PFSK-1 (cell line): ENCODE measurements at regions not wholly inside any gene's neighbourhood (a gene's known extent, or its start where the extent isn't known, plus 50 kb on each side); places are given as distances from the start of the nearest gene placed in this dataset.

Experiments
- POLR2AphosphoS5 ChIP-seq: IDR thresholded peaks from 2 replicates; pipeline ENCODE4 v1.6.1; 2012; ENCODE audit warnings: low read depth, mild to moderate bottlenecking, control low read depth, low read length, moderate library complexity
- TAF1 ChIP-seq: IDR thresholded peaks from 2 replicates; pipeline ENCODE4 v1.6.1; 2012; ENCODE audit warnings: low read length, control low read depth, borderline replicate concordance; ENCODE audit not compliant: insufficient read depth
- TF ChIP-seq, protein P1 (sequence below), 2 experiments: IDR thresholded peaks; 2 replicates each; pipeline versions ENCODE4 v1.6.1 to v1.8.0; 2011 to 2012; ENCODE audit warnings: low read depth in 2 of 2, low read length in 2 of 2, control low read depth in 1 of 2, inconsistent platforms in 1 of 2, mild to moderate bottlenecking in 1 of 2, moderate library complexity in 1 of 2; ENCODE audit not compliant: insufficient read depth in 1 of 2

DNA sequence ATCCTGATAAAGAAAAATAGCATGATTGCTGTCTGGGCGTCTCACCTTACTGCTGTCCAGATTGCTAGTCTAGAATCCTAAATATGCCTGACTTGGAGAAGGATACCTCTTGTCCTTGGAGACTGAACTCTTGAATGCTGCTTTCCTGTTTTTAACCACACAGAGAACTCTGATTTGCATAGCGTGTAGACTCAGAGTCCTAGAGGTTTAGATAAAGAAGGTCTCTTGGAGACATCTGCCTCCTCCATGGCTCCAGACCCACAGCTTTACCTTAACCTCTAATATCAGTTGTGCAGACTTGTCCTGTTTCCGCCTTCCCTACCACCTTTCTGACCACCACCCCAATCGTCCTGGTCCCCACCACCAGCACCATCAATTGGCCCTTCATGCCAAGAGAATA, 292.6 kb upstream of the CYRIA start:
- TF ChIP-seq POLR2AphosphoS5: no peak
- no peak for TF ChIP-seq TAF1
- TF ChIP-seq, protein P1, sequence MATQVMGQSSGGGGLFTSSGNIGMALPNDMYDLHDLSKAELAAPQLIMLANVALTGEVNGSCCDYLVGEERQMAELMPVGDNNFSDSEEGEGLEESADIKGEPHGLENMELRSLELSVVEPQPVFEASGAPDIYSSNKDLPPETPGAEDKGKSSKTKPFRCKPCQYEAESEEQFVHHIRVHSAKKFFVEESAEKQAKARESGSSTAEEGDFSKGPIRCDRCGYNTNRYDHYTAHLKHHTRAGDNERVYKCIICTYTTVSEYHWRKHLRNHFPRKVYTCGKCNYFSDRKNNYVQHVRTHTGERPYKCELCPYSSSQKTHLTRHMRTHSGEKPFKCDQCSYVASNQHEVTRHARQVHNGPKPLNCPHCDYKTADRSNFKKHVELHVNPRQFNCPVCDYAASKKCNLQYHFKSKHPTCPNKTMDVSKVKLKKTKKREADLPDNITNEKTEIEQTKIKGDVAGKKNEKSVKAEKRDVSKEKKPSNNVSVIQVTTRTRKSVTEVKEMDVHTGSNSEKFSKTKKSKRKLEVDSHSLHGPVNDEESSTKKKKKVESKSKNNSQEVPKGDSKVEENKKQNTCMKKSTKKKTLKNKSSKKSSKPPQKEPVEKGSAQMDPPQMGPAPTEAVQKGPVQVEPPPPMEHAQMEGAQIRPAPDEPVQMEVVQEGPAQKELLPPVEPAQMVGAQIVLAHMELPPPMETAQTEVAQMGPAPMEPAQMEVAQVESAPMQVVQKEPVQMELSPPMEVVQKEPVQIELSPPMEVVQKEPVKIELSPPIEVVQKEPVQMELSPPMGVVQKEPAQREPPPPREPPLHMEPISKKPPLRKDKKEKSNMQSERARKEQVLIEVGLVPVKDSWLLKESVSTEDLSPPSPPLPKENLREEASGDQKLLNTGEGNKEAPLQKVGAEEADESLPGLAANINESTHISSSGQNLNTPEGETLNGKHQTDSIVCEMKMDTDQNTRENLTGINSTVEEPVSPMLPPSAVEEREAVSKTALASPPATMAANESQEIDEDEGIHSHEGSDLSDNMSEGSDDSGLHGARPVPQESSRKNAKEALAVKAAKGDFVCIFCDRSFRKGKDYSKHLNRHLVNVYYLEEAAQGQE (IDR thresholded peaks at IDR 0.05; ENCODE audit: insufficient read depth in 1 of 2, low read depth in 2 of 2, low read length in 2 of 2): no peak
